Spleen (tissue), 11 donors: ENCODE measurements at regions not wholly inside any gene's neighbourhood (a gene's known extent, or its start where the extent isn't known, plus 50 kb on each side); places are given as distances from the start of the nearest gene placed in this dataset.

Experiments
- DNase-seq: peaks from one replicate; pipeline ENCODE4 v3.0.0-alpha.2; 2020
- H3K27ac ChIP-seq, 8 donors: fragments of 200-600 bp; sonication (generic) in 7 of 8; 1 replicate in 4 of 8; 2 replicates in 4 of 8; pipeline versions ENCODE4 v1.5.0 to v1.8.0; 2016 to 2021; ENCODE audit warnings: inconsistent platforms in 4 of 8, mild to moderate bottlenecking in 4 of 8, moderate library complexity in 1 of 8
- H3K27me3 ChIP-seq, 7 donors: fragments of 200-600 bp; sonication (generic) in 6 of 7; replicated peaks in 1 of 7; 1 replicate in 4 of 7; 2 replicates in 3 of 7; pipeline versions ENCODE4 v1.5.0 to v1.8.0; 2016 to 2021; ENCODE audit warnings: inconsistent platforms in 3 of 7, mild to moderate bottlenecking in 1 of 7
- H3K36me3 ChIP-seq, 6 donors: fragments of 200-600 bp; sonication (generic) in 5 of 6; 1 replicate in 4 of 6; 2 replicates in 2 of 6; pipeline versions ENCODE4 v1.5.0 to v1.8.0; 2016 to 2021; ENCODE audit warnings: inconsistent platforms in 2 of 6
- H3K4me1 ChIP-seq, 6 donors: fragments of 200-600 bp; sonication (generic) in 5 of 6; 1 replicate in 3 of 6; 2 replicates in 3 of 6; pipeline versions ENCODE4 v1.5.0 to v1.8.0; 2016 to 2021; ENCODE audit warnings: inconsistent platforms in 3 of 6
- H3K4me3 ChIP-seq, 8 donors: fragments of 200-600 bp; sonication (generic) in 7 of 8; 1 replicate in 4 of 8; 2 replicates in 4 of 8; pipeline versions ENCODE4 v1.5.0 to v1.8.0; 2016 to 2021; ENCODE audit warnings: inconsistent platforms in 4 of 8, mild to moderate bottlenecking in 4 of 8, moderate library complexity in 2 of 8
- H3K9me3 ChIP-seq, 8 donors: fragments of 200-600 bp; sonication (generic) in 7 of 8; 1 replicate in 4 of 8; 2 replicates in 4 of 8; pipeline versions ENCODE4 v1.5.0 to v1.8.0; 2016 to 2021; ENCODE audit warnings: inconsistent platforms in 4 of 8
- POLR2A ChIP-seq, 3 donors: fragments of 450-650 bp; IDR thresholded peaks; one replicate each; pipeline ENCODE4 v1.5.1; 2017; ENCODE audit warnings: antibody characterized with exemption in 3 of 3, mild to moderate bottlenecking in 1 of 3
- POLR2AphosphoS5 ChIP-seq, 3 donors: sonication (generic); formaldehyde crosslinking; IDR thresholded peaks; one replicate each; pipeline ENCODE4 v1.5.1; 2017; ENCODE audit warnings: antibody characterized with exemption in 3 of 3
- WGBS, 5 donors: extraction: QIAGEN DNeasy Blood & Tissue Kit in 3 of 5; methylation state at CpG; one replicate each; pipeline versions ENCODE4 v1.1.5 to v1.1.7; 2013 to 2018; 5-methylcytosine and 5-hydroxymethylcytosine counted together
- intact Hi-C: fragments of 100-400 bp; cut with DNase I; formaldehyde crosslinking; loops from one replicate; pipeline ENCODE4 v1.15.0; 2023; ENCODE audit warnings: low total_unique reads
- TF ChIP-seq, protein P1 (sequence below), 11 experiments: fragments of 200-600 bp in 7 of 11; fragments of 450-650 bp in 4 of 11; sonication (generic) in 4 of 11; IDR thresholded peaks in 8 of 11; conservative IDR thresholded peaks in 3 of 11; 1 replicate in 7 of 11; 2 replicates in 4 of 11; pipeline versions ENCODE4 v1.4.0 to v1.8.0; 2016 to 2021; ENCODE audit warnings: antibody characterized with exemption in 11 of 11, inconsistent platforms in 4 of 11, mild to moderate bottlenecking in 1 of 11
- donor health status: healthy with polysubstance abuse.
- donor health status: DM: no; HTN: no; CAD: no; lungs with moderate emphysema.
- donor health status: DM: no; HTN: no; CAD: no.
- donor health status: Bipolar disorder and iron deficiency.
- donor health status: healthy.
- donor health status: DM: no; HTN: no; CAD: no.
- donor health status: DM: yes; HTN: yes; CAD: no.

DNA sequence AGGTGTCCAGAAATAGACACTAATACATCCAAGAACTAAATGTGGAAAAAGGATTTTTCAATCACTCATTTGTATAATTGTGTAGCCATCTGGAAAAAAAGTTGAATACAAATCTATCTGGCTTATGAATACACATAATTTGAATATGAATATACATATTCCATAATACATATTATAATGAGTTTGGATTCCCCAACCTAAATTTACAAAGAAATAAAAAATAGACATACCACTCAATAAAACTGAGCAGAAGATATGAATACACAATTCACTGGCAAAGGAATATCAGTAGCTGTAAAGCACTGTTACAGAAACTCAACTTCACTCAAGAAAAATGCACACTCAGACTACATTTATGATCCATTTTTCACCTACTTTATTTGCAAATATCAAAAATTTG, 121.9 kb upstream of the EDIL3 start:
- intact Hi-C loops = no loop called here
- H3K27ac ChIP-seq = no peak overlapping the region
- TF ChIP-seq POLR2AphosphoS5 (IDR thresholded peaks at IDR 0.05) (no peak), POLR2A (IDR thresholded peaks at IDR 0.05) (no peak)
- TF ChIP-seq, protein P1, sequence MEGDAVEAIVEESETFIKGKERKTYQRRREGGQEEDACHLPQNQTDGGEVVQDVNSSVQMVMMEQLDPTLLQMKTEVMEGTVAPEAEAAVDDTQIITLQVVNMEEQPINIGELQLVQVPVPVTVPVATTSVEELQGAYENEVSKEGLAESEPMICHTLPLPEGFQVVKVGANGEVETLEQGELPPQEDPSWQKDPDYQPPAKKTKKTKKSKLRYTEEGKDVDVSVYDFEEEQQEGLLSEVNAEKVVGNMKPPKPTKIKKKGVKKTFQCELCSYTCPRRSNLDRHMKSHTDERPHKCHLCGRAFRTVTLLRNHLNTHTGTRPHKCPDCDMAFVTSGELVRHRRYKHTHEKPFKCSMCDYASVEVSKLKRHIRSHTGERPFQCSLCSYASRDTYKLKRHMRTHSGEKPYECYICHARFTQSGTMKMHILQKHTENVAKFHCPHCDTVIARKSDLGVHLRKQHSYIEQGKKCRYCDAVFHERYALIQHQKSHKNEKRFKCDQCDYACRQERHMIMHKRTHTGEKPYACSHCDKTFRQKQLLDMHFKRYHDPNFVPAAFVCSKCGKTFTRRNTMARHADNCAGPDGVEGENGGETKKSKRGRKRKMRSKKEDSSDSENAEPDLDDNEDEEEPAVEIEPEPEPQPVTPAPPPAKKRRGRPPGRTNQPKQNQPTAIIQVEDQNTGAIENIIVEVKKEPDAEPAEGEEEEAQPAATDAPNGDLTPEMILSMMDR (IDR thresholded peaks at IDR 0.05 in 8 of 11, conservative IDR thresholded peaks at IDR 0.05 in 3 of 11) = no peak

DNA sequence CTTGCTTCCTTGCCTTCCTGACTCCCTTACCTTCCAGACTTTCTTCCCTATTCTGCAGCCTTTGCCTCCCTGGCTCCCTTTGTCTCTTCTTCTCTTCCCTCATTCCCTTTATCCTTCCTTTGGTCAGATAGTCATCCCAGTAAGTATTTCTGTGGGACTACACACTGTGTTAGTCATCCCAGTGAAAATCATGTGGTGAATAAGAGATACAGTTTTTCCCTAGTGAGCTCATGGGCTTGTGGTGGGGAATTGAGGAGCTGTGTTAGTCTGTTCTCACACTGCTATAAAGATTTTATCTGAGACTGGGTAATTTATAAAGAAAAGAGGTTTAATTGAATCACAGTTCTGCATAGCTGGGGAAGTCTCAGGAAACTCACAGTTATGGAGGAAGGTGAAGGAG, 109.8 kb upstream of the EDIL3 start:
- no peak for DNase-seq
- no peak overlapping the region for H3K4me3 ChIP-seq
- H3K27ac ChIP-seq = no peak overlapping the region
- H3K4me1 ChIP-seq = no peaks in the 10 kb centered on the region
- H3K27me3 ChIP-seq = no peaks in the 10 kb centered on the region
- H3K36me3 ChIP-seq = no peaks in the 10 kb centered on the region
- intact Hi-C loops = no loop called here
- no peak for TF ChIP-seq POLR2A (IDR thresholded peaks at IDR 0.05)
- TF ChIP-seq, protein P1 (IDR thresholded peaks at IDR 0.05 in 8 of 11, conservative IDR thresholded peaks at IDR 0.05 in 3 of 11) = no peak
- TF ChIP-seq POLR2AphosphoS5 (IDR thresholded peaks at IDR 0.05) = no peak
- H3K9me3 ChIP-seq = peaks cover 0 to 6% (median 0%) of the 10 kb centered on the region in 8 donors

More for the DNA sequence above, 121.9 kb upstream of the EDIL3 start:
- Histone ChIP-seq H3K4me3 (no peak overlapping the region), H3K4me1 (no peaks in the 10 kb centered on the region), H3K9me3 (no peaks in the 10 kb centered on the region), H3K27me3 (no peaks in the 10 kb centered on the region), H3K36me3 (no peaks in the 10 kb centered on the region)
- DNase-seq = no peak

DNA sequence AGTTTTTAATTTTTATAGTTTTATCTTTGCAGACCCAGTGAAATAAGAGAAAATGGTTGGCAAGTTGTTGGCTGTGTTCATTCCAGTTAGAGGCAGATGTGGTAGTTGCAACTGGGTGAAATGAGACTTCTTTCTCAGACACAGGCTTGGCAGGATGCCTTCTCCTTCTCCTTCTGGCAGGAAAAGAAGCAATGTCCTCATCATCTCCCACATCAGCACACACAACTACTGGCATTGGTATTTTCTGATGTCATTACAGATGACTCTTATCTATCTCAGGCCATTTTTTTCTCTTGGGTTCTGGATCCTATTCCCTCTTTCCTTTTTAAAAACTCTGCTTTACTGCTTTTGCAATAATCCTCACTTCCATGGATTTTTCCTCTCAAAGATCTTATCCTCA, 103.3 kb upstream of the EDIL3 start:
- DNase-seq = no peak
- intact Hi-C loops = no loop called here
- no peaks in the 10 kb centered on the region for H3K27me3 ChIP-seq

DNA sequence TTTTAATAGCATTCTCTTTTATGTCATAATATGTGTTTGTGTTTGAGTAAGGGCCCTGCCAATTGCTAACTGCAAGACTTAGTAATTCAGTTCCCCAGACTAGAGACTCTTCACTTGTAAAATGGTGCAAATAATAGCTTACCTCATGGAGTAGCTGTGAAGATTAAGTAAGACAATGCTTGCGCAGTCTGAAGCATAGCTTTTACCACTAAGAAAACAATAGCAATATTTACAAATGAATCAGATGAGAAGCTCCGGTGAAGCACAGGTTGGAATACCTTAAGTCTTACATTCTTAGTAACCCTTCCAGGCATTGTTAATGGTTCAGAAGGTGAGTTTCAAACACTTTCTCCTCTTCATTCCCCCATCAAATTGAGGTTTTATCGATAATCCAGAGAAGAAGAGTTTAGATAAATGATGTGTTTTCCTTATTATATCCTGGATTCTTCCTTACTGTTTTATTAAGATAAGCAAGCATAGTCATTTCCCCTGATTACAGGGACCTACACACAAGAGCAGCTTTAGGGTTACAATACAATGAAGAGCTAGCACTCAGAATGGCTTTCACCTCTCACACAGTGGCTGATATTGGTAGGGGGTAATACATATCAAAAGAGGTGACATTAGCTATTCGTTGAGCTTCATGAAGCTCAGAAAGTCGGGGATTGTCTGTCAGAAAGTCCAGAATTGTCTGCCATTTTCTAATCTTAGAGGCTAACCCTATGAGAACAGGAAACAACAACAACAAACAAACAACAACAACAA, 96.4 kb upstream of the EDIL3 start:
- H3K36me3 ChIP-seq = no peaks in the 10 kb centered on the region
- 60 to 77% (median 71%) methylated on average over 5 of the region's 5 CpGs for WGBS, 5 donors
- DNase-seq = no peak
- no peak overlapping the region for H3K27ac ChIP-seq
- H3K4me1 ChIP-seq = no peaks in the 10 kb centered on the region
- no peaks in the 10 kb centered on the region for H3K9me3 ChIP-seq
- no peak overlapping the region for H3K4me3 ChIP-seq
- TF ChIP-seq, protein P1 (IDR thresholded peaks at IDR 0.05 in 8 of 11, conservative IDR thresholded peaks at IDR 0.05 in 3 of 11) = no peak
- TF ChIP-seq POLR2A (IDR thresholded peaks at IDR 0.05) (no peak), POLR2AphosphoS5 (IDR thresholded peaks at IDR 0.05) (no peak)
- no peaks in the 10 kb centered on the region for H3K27me3 ChIP-seq
- intact Hi-C loops = no loop called here

More for the DNA sequence above, 103.3 kb upstream of the EDIL3 start:
- H3K4me1 ChIP-seq = no peaks in the 10 kb centered on the region
- no peak overlapping the region for H3K27ac ChIP-seq
- no peaks in the 10 kb centered on the region for H3K36me3 ChIP-seq
- H3K9me3 ChIP-seq = no peaks in the 10 kb centered on the region
- no peak for TF ChIP-seq POLR2A (IDR thresholded peaks at IDR 0.05)
- H3K4me3 ChIP-seq = no peak overlapping the region

DNA sequence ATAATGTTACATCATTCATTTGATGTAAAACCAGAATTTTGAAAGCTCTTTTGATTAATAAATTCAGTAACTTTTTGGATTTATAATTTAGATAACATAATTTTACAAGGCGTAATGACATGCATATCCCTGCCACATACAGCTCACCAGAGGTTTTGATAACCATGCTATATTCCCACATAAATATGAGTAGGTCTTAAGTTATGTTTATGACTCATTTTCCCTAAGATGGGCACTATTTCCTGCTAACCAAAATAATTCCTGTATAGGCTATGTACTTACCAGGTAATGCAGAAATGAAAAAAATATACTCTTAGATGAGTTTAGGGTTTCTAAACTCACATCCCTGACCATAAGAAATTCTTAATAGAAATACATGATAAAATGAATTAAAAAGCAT, 93.9 kb upstream of the EDIL3 start:
- no peaks in the 10 kb centered on the region for H3K36me3 ChIP-seq
- intact Hi-C loops = no loop called here
- no peak overlapping the region for H3K4me3 ChIP-seq
- DNase-seq = no peak
- H3K4me1 ChIP-seq = no peaks in the 10 kb centered on the region
- 84 to 91% (median 88%) methylated on average over 1 of the region's 1 CpG for WGBS, 5 donors
- no peaks in the 10 kb centered on the region for H3K27me3 ChIP-seq
- H3K9me3 ChIP-seq = no peaks in the 10 kb centered on the region
- TF ChIP-seq, protein P1 (IDR thresholded peaks at IDR 0.05 in 8 of 11, conservative IDR thresholded peaks at IDR 0.05 in 3 of 11) = no peak
- TF ChIP-seq POLR2AphosphoS5 (IDR thresholded peaks at IDR 0.05) = no peak
- TF ChIP-seq POLR2A (IDR thresholded peaks at IDR 0.05) = no peak
- H3K27ac ChIP-seq = no peak overlapping the region
